CD4-positive, alpha-beta T cell (primary cell): ENCODE measurements at regions not wholly inside any gene's neighbourhood (a gene's known extent, or its start where the extent isn't known, plus 50 kb on each side); places are given as distances from the start of the nearest gene placed in this dataset.

ENCODE experiments used
- ATAC-seq: fragments of 200-7000 bp; cut with Tn5 transposase; one replicate; pipeline ENCODE4 v1.10.0; 2022; ENCODE audit warnings: mild to moderate bottlenecking; ENCODE audit not compliant: poor library complexity
- CTCF ChIA-PET: fragments of 350-600 bp; sonication (Branson Sonifier 250); formaldehyde crosslinking; loops from one replicate; lab custom pipeline; 2021; ENCODE audit warnings: antibody characterized with exemption, inconsistent platforms; lab: Charles Lee
- POLR2A ChIA-PET: fragments of 350-600 bp; sonication (Branson Sonifier 250); formaldehyde crosslinking; loops from one replicate; lab custom pipeline; 2021; ENCODE audit warnings: antibody characterized with exemption, inconsistent platforms; lab: Charles Lee
- DNase-seq, 14 experiments: peaks; one replicate each; pipeline ENCODE4 v3.0.0-alpha.2; 2013 to 2020; ENCODE audit warnings: mixed read lengths in 2 of 14
- H3K27ac ChIP-seq, 2 donors: one replicate each; pipeline versions ENCODE4 v1.5.1 to v1.7.0; 2013; ENCODE audit warnings: low read length in 2 of 2, low read depth in 1 of 2, mild to moderate bottlenecking in 1 of 2
- H3K27me3 ChIP-seq, 2 experiments: 1 replicate in 1 of 2; 2 replicates in 1 of 2; pipeline versions ENCODE4 v1.6.1 to v1.7.0; 2013; ENCODE audit warnings: low read length in 2 of 2, control low read depth in 1 of 2, mild to moderate bottlenecking in 1 of 2, moderate library complexity in 1 of 2; ENCODE audit not compliant: insufficient read depth in 2 of 2, control insufficient read depth in 1 of 2
- H3K36me3 ChIP-seq: one replicate; pipeline ENCODE4 v1.6.1; 2013; ENCODE audit warnings: low read length, control low read depth; ENCODE audit not compliant: insufficient read depth
- H3K4me1 ChIP-seq: one replicate; pipeline ENCODE4 v1.6.1; 2013; ENCODE audit warnings: low read length, control low read depth; ENCODE audit not compliant: insufficient read depth
- H3K4me3 ChIP-seq: one replicate; pipeline ENCODE4 v1.5.1; 2013; ENCODE audit warnings: mild to moderate bottlenecking, low read length, moderate library complexity
- H3K9me3 ChIP-seq, 2 experiments: 1 replicate in 1 of 2; 2 replicates in 1 of 2; pipeline versions ENCODE4 v1.6.1 to v1.7.0; 2013; ENCODE audit warnings: low read length in 2 of 2, mild to moderate bottlenecking in 2 of 2, control low read depth in 1 of 2, moderate library complexity in 1 of 2; ENCODE audit not compliant: control insufficient read depth in 1 of 2, insufficient read depth in 1 of 2
- H3K27ac Mint-ChIP-seq: one replicate; pipeline ENCODE4 v1.8.0; 2020; ENCODE audit warnings: mixed read lengths
- H3K27me3 Mint-ChIP-seq: one replicate; pipeline ENCODE4 v1.8.0; 2021; ENCODE audit warnings: mixed read lengths
- H3K36me3 Mint-ChIP-seq: one replicate; pipeline ENCODE4 v1.8.0; 2021; ENCODE audit warnings: low read depth, mixed read lengths
- H3K4me1 Mint-ChIP-seq: one replicate; pipeline ENCODE4 v1.8.0; 2021; ENCODE audit warnings: low read depth, mixed read lengths
- H3K4me3 Mint-ChIP-seq: one replicate; pipeline ENCODE4 v1.8.0; 2020; ENCODE audit warnings: mild to moderate bottlenecking, mixed read lengths
- H3K9me3 Mint-ChIP-seq: one replicate; pipeline ENCODE4 v1.8.0; 2020; ENCODE audit warnings: mixed read lengths
- intact Hi-C, 2 experiments: fragments of 100-400 bp; cut with DNase I in 1 of 2; cut with micrococcal nuclease in 1 of 2; formaldehyde crosslinking; loops; one replicate each; pipeline versions ENCODE4 v1.15.1 to v1.9.0; 2023 to 2025; cut with DNase I, micrococcal nuclease
- TF ChIP-seq, protein P1 (sequence below): fragments of 200-600 bp; IDR thresholded peaks from one replicate; pipeline ENCODE4 v1.8.0; 2022; ENCODE audit warnings: antibody characterized with exemption, mild to moderate bottlenecking

DNA sequence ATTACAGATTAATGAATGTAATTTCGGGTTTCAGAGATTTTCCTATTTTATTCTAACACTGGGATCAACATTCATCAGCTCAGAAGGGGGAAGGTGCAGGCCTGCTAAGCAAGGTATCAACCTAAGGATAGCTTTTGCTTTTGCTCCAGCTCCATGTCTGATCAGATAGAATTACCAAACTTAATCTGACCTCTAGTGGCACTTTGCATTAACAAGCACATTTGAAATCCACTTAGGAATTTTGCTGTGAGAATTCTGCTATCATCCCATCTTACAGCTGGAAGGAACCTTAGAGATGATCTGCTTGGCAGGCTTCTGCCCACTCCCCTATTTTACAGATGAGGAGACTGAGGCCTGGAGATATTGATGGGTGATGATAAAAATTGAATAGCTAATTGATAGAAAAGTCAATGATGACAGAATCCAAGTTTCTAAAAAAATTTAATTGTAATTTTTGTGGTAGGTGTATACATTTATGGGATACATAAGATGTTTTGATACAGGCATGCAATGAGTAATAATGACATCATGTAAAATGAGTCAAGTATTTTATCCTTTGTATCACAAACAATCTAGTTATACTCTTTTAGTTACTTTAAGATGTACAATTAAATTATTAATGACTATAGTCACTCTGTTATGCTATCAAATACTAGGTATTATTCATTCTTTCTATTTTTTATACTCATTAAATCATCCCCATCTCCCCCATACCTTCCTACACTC, 209.2 kb upstream of the ZPLD1 start:
- ChIA-PET POLR2A (interaction anchor here (0.8 to 2.4 kb wide), 12 partner anchors 290 to 422 kb away, joined by 3 to 29 read pairs (median 5); partner anchors contain the start of gene NFKBIZ), CTCF (interaction anchor here (0.6 to 2.2 kb wide), 11 partner anchors 29 to 423 kb away, joined by 3 to 15 read pairs (median 3); no protein-coding TSS in a partner anchor)
- Mint-ChIP-seq H3K9me3 (no peaks in the 10 kb centered on the region), H3K36me3 (no peaks in the 10 kb centered on the region), H3K27me3 (no peaks in the 10 kb centered on the region), H3K27ac (peak overlapping the region; percentile 35), H3K4me3 (no peak overlapping the region), H3K4me1 (peaks cover 46% of the 10 kb centered on the region)
- H3K36me3 ChIP-seq: no peaks in the 10 kb centered on the region
- no peaks in the 10 kb centered on the region for H3K9me3 ChIP-seq
- TF ChIP-seq, protein P1, sequence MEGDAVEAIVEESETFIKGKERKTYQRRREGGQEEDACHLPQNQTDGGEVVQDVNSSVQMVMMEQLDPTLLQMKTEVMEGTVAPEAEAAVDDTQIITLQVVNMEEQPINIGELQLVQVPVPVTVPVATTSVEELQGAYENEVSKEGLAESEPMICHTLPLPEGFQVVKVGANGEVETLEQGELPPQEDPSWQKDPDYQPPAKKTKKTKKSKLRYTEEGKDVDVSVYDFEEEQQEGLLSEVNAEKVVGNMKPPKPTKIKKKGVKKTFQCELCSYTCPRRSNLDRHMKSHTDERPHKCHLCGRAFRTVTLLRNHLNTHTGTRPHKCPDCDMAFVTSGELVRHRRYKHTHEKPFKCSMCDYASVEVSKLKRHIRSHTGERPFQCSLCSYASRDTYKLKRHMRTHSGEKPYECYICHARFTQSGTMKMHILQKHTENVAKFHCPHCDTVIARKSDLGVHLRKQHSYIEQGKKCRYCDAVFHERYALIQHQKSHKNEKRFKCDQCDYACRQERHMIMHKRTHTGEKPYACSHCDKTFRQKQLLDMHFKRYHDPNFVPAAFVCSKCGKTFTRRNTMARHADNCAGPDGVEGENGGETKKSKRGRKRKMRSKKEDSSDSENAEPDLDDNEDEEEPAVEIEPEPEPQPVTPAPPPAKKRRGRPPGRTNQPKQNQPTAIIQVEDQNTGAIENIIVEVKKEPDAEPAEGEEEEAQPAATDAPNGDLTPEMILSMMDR: peak; percentile 84
- DNase-seq: peak in 4 of 14 experiments; percentile 11 to 66 (median 61)
- no peak overlapping the region for H3K4me3 ChIP-seq
- intact Hi-C loops: loop anchor here (1.0 to 5.0 kb wide), 4 partner anchors 373 to 529 kb away; no protein-coding TSS in a partner anchor
- H3K27me3 ChIP-seq: no peaks in the 10 kb centered on the region
- peaks cover 23% of the 10 kb centered on the region for H3K4me1 ChIP-seq
- H3K27ac ChIP-seq: no peak overlapping the region
- peak; percentile 63 for ATAC-seq

DNA sequence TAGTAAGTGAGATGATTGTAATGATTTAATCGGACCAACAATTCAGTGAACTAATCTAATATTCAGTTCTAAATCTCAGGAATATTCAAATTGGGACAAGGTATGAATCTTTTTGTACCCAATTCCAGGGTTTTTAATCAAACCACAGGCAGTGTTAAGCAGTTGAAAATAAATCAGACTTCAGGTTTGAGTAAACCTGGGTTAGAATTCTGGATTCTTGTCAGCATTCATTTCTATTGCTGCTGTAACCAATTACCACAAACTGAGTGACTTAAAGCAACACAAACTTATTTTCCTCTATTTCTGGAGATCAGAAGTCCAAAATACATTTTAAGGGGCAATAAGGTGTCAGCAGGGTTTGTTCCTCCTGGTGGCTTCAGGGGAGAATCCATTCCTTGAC, 208.4 kb upstream of the ZPLD1 start:
- TF ChIP-seq, protein P1: no peak

DNA sequence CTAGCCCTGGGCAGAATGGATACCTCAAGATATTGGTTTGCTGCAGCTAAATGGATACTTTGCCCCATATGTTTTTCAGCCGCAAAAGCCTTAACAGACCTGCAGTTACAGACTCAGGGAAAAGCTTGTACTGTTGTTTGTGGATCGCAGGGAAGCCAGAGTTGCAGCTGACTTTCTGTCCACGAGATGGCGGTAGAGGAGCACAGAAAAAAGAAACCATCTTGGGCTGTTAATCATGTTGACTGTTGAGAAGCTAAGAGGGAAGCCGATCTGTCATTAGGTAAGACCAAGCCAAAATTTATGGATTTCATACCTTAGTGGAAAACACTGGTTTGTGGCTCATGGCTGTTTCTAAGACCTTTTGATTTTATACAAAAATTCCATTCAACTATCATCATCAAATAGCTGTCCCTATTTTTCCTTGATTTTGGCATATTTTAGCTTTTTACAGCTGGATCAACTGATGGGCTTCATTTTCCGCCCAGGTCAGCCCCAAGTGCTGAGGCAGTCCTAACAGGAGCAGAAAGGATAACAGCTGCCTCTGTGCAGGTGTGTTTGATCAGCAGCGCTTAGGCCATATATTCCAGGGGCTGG, 205.7 kb upstream of the ZPLD1 start:
- POLR2A ChIA-PET: interaction anchor here (0.8 to 2.1 kb wide), 11 partner anchors 53 to 450 kb away, joined by 3 to 11 read pairs (median 4); partner anchors contain the start of genes NFKBIZ and NXPE3
- Mint-ChIP-seq H3K27me3 (no peaks in the 10 kb centered on the region), H3K4me3 (no peak overlapping the region), H3K36me3 (no peaks in the 10 kb centered on the region), H3K9me3 (no peaks in the 10 kb centered on the region), H3K4me1 (peaks cover 17% of the 10 kb centered on the region), H3K27ac (no peak overlapping the region)
- H3K36me3 ChIP-seq: no peaks in the 10 kb centered on the region
- CTCF ChIA-PET: interaction anchor here (0.6 to 3.1 kb wide), 24 partner anchors 8 to 426 kb away, joined by 3 to 33 read pairs (median 4); no protein-coding TSS in a partner anchor
- TF ChIP-seq, protein P1: peak; percentile 93
- DNase-seq (peak; percentile 51 to 88 (median 72)), ATAC-seq (peak; percentile 92)
- H3K4me1 ChIP-seq: peaks cover 3% of the 10 kb centered on the region
- intact Hi-C loops: loop anchor here in 1 of 2 experiments (2.0 to 5.0 kb wide), 2 partner anchors 377 to 534 kb away; no protein-coding TSS in a partner anchor
- H3K4me3 ChIP-seq: no peak overlapping the region
- H3K27ac ChIP-seq: no peak overlapping the region
- no peaks in the 10 kb centered on the region for H3K27me3 ChIP-seq
- no peaks in the 10 kb centered on the region for H3K9me3 ChIP-seq

More for the DNA sequence above, 208.4 kb upstream of the ZPLD1 start:
- Histone ChIP-seq H3K9me3 (no peaks in the 10 kb centered on the region), H3K27me3 (no peaks in the 10 kb centered on the region), H3K4me3 (no peak overlapping the region), H3K27ac (no peak overlapping the region), H3K4me1 (peaks cover 23% of the 10 kb centered on the region), H3K36me3 (no peaks in the 10 kb centered on the region)
- no peaks in the 10 kb centered on the region for H3K27me3 Mint-ChIP-seq
- no peak for DNase-seq
- H3K4me3 Mint-ChIP-seq: no peak overlapping the region
- H3K27ac Mint-ChIP-seq: no peak overlapping the region
- no peaks in the 10 kb centered on the region for H3K36me3 Mint-ChIP-seq
- POLR2A ChIA-PET: no interaction called here
- intact Hi-C loops: loop anchor here in 1 of 2 experiments (5.0 kb wide), 1 partner anchor 374 kb away; no protein-coding TSS in a partner anchor
- ATAC-seq: no peak
- H3K4me1 Mint-ChIP-seq: peaks cover 44% of the 10 kb centered on the region
- CTCF ChIA-PET: interaction anchor here (2.2 kb wide), 1 partner anchor 424 kb away, joined by 15 read pairs; no protein-coding TSS in a partner anchor
- no peaks in the 10 kb centered on the region for H3K9me3 Mint-ChIP-seq
